ENCODE measurements at regions not wholly inside any gene's neighbourhood (a gene's known extent, or its start where the extent isn't known, plus 50 kb on each side); places are given as distances from the start of the nearest gene placed in this dataset.

DNA sequence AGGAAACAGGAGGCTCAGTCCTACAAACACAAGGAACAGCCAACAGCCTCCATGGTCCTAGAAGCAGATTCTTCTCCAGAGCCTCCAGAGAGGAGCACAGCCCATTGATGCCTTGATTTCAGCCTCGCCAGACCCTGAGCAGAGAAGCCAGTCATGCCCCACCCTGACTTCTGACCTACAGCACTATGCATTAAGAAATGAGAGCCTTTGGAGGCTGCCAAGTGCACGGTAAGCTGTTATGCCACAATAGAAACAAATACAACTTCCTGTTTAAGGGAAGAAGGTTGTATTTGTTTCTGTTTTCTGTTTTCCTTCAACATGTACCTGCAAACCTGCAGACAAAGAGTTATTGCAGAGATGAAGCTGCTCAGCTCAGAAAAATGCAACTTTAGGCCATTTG lies 181.3 kb upstream of the AGAP1 start:
- no peak for DNase-seq

DNA sequence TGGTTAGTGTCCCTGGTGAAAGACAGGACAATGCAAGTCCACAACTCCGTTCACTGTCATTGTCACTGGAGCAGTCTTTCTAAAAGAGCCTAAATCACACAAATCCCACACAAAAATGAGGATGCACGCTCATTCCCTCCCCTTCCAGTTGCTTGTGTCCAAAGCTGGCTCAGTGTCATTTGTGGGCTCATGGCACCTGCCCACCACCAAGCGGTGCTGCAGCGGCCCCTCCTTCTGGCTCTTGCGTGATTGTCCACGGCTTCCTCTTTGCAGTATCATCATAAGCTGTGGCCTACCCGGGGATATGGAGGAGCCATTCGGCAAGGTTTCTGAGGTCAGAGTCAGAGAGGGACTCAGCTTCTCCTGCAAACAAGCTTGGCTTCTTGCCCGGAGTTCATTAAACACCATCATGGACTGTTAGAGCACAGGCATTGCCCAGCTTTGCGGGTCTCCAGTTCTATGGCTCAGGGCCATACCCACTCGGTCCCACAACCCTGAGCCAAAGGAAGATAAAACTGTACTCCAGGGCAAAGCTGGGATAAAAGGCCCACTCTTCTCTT lies 179.4 kb upstream of the AGAP1 start:
- no peak for DNase-seq

DNA sequence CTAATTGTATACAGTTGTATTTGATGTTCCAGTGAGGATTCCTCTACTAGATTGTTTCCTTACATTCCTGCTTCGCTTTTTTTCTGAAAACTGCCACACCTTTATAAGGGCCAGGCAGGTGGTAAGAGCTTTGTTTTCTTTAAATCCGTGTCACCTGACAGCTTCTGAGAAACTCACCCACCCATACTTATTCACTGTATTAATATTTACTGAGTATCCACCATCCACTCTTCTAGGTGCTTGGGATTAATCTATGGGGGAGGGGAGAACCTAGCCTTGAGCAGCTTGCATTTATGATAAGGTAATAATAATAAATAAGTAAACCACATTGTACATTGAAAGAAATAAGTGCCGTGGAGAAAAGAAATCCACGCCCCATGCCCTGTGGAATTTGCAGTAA lies 174.7 kb upstream of the AGAP1 start:
- DNase-seq: no peak

DNA sequence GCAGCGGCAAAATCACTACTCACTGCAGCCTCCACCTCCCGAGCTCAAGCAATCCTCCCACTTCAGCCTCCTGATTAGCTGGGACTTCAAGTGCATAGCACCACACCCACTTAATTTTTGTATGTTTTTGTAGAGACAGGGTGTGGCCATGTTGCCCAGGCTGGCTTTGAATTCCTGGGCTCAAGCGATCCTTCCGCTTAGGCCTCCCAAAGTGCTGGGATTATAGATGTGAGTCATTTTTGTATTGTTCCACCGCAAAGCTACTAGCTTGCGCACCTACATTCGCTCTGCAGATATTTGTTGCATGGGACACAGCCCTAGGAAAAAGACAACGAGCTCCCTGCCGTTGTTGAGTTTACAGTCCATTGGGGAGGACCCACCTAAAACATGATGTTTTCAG lies 173.5 kb upstream of the AGAP1 start:
- DNase-seq: no peak

DNA sequence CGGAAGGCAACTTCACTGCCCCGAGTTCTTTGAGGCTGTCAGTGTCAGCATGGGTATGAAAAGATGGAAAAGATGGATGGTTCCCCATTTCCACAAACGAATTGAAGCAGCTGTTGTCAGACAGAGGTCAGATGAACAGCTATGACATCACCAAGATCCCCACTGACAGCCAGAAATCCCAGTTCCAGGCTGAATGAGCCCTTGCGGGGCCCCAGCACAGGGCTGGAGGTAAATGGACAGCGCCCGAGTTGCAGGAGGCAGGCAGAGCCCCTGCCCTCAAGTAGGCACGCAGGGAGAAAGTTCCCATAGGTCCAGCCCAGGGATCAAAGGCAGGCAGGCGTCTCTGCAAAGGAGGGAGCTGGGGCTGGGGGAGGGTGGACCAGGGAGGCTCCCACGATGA lies 169.5 kb upstream of the AGAP1 start:
- DNase-seq: no peak

DNA sequence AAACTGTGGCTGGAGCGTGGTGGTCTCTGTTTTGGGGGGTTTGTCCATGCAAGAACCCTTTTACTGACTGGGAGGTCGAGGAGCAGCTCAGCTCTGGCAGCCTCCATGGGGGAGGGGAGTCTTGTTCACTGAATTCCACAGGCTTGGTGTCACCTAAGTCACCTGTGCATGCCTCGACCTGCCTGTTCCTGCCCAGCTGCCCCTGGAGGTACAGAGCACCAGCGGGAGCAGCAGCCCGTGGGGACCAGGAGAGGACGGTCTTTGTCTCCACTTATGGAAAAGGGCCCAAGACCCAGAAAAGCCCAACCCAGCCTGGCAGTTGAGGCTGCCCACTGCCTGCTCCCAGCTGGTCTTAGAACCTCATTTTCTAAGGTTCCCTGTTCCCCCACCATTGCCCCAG lies 168.7 kb upstream of the AGAP1 start:
- no peak for DNase-seq

DNA sequence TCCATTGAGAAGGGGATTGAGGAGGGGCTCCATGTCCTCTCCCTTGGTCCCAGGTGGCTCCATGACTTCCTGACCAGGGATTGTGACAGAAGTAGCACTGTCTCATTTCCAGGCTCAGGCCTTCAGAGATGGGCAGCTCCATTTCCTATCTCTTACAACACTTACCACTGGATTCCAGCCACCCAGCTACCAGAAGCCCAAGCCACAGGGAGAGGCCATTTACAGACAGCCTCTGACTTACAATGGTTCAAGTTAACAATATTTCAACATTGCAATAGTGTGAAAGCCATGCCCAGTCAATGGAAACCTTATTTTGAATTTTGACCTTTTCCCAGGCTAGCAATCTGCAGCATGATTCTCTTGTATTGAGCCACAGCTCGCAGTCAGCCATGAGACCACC lies 164.9 kb upstream of the AGAP1 start:
- DNase-seq: no peak

DNA sequence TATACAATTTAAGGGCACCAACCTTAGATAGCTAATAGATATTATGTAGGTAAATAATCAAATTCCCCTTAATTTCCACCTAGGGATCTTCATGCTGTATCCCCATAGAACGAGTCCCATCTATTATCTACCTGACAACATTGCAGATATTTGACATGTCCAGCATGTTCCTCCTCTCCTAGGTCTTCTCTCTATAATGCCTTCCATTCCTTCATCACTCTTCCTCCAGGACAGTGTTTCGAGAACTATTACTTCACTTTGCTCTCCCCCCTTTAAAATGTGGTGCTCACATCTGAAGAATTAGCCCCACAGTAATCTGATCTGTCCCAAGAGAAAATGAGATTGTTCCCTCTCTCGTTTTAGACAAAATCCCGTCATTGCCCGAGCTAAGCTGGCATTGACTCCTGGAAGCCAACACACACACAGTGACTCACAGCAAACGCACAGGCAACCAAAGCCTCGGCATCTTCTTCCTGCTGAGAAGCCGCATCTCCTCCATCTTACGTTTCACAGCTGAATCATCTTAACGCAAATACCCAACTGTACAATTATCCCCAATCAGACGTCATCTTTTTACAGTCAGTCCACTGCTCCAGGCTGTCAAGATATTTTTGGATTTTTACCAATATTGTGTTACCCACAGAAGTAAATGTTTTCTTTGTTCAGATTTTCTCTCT lies 162.9 kb upstream of the AGAP1 start:
- no peak for DNase-seq

DNA sequence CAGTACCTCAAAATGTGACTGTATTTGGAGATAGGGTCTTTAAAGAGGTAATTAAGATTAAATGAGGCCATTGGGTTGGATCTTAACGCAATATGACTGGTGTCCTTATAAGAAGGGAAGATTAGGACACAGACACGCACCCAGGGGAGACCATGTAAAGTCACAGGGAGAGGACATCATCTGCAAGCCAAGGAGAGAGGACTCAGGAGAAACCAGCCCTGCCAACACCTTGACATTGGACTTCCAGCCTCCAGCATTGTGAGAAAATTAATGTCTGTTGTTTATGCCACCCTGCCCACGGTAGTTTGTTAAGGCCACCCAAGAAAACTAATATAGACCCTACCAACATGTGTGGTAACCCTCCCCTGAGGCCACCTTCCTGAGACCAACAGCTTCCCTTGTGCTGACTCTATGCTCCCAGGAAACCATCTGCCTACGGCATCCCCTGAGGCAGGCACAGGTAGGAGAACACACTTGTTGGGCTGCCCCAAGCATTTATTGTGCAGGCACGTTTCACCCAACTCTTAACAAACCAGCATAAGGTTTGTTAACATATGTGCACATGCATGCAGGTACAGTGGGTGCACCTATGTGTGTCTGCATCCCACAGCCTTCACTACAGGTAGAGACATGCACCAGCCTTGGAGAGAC lies 161.5 kb upstream of the AGAP1 start:
- no peak for DNase-seq

DNA sequence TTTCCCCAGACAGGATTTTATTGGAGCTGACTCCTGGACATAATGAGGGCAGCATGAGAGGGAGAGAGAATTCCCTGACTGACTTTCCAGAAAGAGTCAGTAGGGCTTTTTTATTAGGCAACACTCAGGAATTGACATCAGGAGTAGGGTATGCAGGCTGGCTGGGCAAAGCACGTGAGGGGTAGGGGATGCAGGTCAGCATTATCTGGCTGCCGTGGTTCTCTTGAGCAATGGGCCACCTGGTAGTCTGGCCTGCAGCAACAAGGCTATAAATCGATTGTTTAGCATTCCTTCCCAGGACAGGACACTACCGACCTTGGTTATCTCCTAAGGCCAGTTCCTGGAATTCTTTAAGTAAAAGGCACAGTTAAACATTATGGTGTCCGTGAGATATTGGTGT lies 160.8 kb upstream of the AGAP1 start:
- no peak for DNase-seq

DNA sequence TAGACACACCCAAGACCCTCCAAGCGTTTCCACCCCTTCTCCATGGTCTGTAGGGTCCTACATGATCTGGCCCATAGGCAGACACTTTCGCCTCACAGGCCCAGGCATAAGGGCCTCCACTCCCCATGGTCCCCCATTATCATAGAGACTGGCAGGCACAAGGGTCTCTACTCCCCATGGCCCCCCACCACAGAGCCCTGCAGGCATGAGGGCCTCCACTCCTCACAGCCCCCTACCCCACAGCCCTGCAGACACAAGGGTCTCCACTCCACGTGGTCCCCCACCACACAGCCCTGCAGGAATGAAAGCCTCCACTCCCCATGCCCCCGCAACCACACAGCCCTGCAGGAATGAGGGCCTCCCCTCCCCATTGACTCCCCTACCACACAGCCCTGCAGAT lies 159.7 kb upstream of the AGAP1 start:
- no peak for DNase-seq

DNA sequence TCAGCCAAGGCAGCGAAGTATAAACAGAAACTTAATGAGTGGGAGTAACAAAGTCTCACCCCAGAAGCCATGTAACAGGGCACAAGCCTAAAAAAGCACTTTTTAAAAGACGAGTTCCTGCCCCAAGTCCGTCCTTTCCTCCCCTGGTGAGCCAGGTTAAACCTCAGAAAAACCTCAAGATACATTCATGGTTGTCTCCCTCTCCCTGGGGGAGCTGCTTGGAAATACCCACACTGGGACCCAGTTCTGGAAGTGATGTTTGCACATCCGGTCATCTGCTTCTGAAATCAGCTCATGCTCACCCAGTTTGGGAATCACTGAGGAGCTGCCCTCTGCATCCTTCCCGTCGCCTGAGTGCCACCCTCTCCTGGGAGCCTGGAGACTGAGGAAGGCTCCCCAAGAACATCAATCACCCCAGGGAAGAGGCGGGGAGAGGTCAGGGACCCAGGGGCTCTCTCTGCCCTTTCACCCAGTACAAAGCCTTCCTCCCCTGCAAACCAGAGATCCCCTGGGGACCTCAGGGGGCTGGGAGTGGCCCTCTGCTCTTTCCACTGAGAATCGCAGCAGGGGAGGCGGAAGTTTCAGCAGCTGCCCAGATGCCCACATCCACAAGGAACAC lies 150.6 kb upstream of the AGAP1 start:
- DNase-seq: no peak

DNA sequence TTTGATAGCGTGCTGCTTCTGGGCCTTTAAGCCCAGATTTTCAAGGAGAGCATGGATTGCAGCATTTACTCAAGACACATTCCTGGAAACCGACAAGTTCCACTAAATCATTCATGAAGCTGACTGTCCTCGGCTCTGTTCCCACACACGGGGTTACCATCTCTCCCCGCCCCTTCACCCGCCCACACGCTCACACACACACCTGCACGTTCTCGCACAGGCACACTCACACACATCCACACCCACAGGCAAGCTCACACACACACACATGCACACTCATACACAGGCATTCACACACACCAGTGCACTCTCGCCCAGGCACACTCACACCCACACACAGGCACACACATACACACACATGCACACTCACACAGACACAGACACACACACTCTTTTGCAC lies 150.0 kb upstream of the AGAP1 start:
- no peak for DNase-seq

DNA sequence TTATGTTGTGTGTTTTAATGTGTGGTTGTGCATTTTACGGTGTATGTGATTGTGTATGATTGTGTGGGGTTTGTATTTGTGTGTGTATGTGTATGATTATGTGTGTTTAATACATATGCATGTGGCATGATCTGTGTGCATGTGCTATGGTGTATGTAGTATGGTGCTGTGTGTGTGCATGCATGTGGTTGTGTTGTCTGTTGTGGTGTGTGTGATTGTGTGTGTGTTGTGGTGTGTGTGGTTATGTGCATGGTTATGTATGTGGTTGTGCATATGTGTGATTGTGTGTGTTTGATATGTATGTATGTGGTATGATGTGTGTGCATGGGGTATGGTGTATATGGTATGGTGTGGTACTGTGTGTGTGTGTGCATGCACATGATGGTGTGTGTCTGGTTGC lies 148.1 kb upstream of the AGAP1 start:
- DNase-seq: no peak

DNA sequence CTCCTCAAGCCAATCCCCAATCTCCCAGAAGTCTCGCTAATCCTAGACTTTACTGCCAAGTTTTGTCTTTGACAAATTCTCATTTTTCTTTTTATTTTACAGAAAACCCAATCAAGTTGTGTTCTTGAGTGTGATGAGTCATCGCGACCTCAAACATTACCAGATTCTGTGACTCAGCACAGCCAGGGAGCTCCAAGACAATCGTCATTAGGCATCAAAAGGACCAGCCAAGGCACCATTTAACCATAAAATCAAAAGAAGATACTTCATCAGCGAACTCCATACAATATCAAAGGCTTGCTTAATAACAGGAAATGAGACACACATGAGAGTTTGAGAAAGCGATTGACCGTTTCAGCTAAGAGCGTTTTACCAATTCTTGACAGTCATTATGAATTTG lies 146.2 kb upstream of the AGAP1 start:
- no peak for DNase-seq

DNA sequence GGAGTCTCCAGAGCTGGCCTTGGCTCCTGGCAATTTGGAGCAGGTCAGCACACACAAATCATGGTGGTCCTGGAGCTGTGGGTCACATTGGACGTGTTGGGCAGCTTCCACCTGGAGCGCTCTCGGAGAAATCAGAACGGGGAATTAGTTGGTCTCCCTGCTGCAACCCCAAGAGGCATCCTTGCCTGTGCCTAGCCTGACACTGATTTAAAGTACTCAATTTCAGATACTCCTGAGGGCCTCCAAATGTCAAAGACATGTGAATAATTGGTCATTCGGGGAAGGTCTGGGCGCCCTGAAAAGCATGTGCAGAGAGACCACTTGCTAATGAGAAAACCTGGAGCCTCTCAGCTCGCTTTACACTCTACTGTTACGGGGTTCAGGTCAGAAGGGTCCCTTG lies 145.5 kb upstream of the AGAP1 start:
- DNase-seq: no peak

DNA sequence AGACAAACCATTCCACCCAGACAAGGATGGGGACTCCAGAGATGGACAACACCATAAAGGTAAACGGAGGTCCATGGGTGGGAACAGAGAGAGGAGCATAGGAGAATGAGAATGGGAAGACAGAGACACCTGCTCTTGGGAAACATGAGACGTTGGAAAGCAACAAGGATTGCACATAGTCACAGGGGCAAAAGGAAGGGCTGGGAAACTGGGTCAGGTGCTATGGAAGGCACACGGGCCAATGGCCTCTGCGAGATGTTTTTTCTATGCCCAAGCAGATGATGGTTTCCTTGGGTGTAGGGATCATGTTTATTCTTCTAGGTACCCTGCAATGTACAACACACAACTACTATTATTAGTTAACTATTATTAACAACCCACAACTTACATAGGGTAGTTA lies 143.6 kb upstream of the AGAP1 start:
- DNase-seq: no peak

DNA sequence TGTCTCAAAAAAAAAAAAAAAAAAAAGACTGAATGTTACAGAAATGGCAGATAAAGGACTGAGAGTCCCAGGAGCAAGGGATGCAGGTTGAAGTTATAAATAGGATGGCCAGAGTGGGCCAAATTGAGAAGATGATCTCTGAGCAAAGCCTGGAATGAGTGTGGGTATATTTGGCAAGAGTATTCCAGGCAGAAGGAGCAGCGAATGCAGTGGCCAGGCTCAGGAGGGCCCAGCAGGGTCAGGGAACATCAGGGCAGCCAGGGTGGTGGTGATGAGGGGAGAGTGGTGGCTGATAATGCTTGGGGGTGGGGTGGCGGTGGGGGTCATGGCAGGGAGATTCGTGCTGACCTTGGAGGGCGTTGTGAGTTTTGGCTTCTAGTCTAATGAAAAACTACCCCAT lies 141.3 kb upstream of the AGAP1 start:
- DNase-seq: no peak

DNA sequence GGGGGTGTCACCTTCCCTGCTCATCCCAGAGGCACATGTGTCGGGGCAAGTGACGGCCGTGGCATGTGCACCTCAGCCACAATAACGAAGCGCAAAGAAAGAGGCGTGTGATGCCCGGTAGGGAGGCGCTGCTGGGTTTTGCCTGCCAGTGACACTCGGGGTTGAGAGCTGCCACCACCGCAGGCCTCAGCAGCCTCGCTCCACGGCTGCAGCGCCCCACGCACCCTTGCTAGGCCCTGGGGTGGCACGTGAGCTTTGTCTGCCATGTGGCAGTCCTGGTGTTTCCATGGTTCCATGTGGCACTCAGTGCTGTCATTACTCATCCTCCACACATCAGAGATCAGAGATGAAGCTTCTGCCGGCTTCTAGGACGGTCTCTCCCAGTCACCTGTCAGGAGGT lies 136.0 kb upstream of the AGAP1 start:
- DNase-seq: no peak

DNA sequence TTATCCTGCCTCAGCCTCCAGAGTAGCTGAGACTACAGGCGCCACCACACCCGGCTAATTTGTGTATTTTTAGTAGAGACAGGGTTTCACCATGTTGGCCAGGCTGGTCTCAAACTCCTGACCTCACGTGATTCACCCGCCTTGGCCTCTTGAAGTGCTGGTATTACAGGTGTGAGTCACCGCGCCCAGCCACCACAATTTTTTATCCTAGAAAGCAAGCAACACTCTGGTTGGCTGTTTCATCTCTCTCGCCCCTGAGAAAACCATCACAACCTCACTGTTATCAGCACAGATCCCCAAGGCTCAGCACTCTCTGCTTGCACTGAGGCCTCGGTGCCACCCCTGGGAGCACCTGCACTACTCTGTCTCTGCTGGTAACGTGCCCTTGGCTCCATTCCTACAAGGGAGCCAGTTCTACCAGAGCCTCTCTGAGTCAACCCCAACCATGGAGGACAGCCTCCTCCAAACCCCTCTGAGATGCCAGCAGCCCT lies 134.8 kb upstream of the AGAP1 start:
- no peak for DNase-seq

DNA sequence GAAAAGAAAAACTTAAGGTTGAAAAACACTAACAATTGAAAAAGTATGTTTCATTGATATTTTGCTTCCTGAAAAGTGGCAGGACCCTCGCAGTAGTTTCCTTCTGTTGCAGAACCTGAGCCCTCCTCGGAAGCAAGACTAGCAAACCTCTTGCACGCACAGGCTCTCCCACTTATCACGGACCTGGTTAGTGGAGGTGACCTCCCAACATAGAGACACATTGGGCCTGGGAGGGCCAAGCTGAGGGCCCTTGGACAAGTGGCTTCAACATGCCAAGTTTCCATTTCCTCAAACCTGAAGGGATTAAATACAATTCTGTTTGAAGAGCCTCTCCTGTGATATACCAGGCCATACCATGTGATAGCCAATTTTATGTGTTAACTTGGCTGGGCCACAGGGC lies 133.4 kb upstream of the AGAP1 start:
- no peak for DNase-seq

DNA sequence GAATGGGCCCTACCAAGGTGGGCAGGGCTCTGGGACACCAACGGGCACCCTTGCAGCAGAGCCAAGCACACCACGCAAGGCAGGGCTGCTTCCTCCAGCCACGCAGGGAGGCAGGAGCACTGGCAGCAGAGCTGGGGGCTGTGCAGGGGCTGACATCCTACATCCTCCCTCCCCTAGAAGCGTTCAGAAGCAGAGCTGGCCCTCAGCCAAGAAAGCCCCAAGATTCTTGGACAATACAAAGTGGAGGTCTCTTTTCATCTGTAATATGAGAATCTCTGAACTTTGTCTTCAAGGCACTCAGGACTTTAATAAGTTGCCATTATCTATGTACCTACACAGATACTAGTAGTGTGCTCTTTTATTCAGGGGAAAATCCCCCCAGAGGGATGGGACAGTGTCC lies 128.1 kb upstream of the AGAP1 start:
- DNase-seq: no peak

DNA sequence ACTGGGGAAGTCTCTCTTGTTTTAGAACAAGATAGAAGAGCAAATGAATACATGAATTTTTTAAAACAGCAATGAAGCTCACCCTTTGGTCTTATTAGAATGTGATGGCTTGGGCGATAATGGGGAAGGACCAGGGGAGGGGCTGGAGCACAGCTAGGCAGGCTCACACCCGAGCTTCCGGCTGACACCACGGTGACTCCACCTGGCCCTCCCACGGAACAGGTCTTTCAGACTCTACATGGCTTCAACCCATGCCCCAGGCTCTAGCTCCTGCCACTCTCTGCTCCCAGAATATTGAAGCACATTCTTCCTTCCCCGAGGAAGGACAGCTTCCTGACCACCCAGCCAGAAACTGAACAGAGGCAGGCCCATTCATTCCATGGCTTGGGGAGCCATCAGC lies 127.5 kb upstream of the AGAP1 start:
- DNase-seq: no peak

DNA sequence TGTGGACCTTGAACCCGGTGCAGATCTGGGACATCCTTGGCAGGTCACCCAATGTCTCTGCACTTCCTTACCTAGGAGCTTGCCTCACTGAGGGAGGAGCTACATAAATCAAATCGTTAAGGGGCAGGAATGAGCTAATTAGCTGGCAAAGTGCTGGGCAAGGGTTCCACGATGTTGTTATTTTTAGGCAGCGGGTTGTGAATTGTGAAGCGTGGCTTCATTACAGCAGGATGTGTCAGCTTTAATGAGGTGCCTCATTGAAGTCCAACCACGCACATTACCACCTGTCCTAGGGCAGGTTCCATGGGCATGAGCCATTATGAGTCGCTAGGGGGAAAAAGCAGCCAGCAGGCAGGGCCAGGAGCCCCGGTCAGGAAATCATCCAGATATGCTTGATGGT lies 127.0 kb upstream of the AGAP1 start:
- DNase-seq: no peak
